Panc1 (cell line): ENCODE measurements at regions not wholly inside any gene's neighbourhood (a gene's known extent, or its start where the extent isn't known, plus 50 kb on each side); places are given as distances from the start of the nearest gene placed in this dataset.

Source experiments
- CTCF ChIP-seq: fragments of 450-650 bp; IDR thresholded peaks from 2 replicates; pipeline ENCODE4 v1.5.1; 2017; ENCODE audit warnings: mild to moderate bottlenecking
- POLR2AphosphoS5 ChIP-seq: IDR thresholded peaks from 2 replicates; pipeline ENCODE4 v1.6.1; 2012; ENCODE audit warnings: mild to moderate bottlenecking, low read depth, low read length, moderate library complexity
- REST ChIP-seq, 2 experiments: IDR thresholded peaks; 2 replicates each; pipeline ENCODE4 v1.6.1; 2011 to 2012; ENCODE audit warnings: low read depth in 2 of 2, control low read depth in 1 of 2, low read length in 1 of 2, mild to moderate bottlenecking in 1 of 2, moderate library complexity in 1 of 2; ENCODE audit not compliant: insufficient read depth in 1 of 2
- SIN3A ChIP-seq: IDR thresholded peaks from 2 replicates; pipeline ENCODE4 v1.6.1; 2012; ENCODE audit warnings: low read depth, mild to moderate bottlenecking, low read length, moderate library complexity, borderline replicate concordance; ENCODE audit not compliant: insufficient read depth
- TCF7L2 ChIP-seq: IDR thresholded peaks from 2 replicates; pipeline ENCODE4 v1.6.1; 2011; ENCODE audit warnings: mild to moderate bottlenecking, low read depth, low read length, inconsistent platforms

DNA sequence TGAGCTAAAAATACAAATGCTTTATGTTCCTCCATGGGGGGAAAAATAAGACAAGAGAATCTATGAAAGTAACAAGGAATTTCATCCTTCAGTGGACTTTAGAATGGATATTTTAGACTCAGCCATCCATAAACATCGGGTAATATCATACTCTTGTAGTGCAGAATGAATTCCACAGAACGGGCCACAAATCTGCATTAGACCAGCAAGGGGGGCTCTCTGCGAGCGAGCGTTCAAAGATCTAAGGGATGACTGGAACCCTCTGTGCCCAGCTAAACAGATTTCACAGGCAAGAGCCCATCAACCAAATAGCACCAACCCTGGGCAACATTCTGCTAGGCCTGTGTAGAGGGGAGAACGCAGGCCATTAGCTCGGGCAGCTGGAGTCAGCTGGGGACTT, 537.9 kb upstream of the CDH11 start:
- TF ChIP-seq CTCF (no peak), SIN3A (no peak), REST (IDR thresholded peaks at IDR 0.05; ENCODE audit: insufficient read depth in 1 of 2, low read depth in 2 of 2, low read length in 1 of 2) (no peak), POLR2AphosphoS5 (no peak), TCF7L2 (no peak)
